ENCODE measurements at regions not wholly inside any gene's neighbourhood (a gene's known extent, or its start where the extent isn't known, plus 50 kb on each side); places are given as distances from the start of the nearest gene placed in this dataset.

DNA sequence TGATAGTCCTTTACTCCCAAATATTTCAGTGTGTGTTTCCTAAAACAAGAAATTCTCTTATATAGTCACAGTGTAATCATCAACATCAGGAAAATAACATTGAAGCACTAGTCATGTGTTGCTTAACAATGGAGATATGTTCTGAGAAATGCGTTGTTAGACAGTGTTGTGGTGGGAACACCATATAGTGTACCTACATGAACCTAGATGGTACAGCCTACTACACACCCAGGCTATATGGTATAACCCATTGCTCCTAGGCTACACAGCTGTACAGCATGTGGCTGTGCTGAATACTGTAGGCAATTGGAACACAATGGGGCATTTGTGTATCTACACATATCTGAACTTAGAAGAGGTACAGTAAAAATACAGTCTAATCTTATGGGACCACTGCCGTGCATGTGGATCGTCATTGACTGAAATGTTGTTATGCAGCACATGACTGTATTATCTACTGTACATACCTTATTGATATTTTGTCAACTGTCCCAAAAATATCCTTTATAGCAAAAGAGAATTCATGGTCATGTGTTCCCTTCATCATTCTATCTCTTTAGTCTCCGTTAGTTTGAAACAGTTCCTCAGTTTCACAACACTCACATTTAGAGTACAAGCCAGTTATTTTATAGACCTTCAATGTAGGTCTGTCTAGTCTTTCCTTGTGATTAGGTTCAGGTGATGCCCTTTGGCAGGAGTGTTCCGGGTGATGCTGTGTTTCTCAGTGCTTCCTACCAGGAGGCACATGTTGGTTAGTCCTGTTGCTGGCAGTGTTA lies 109.7 kb downstream of the SLC25A47 start:
- H3F3A ChIP-seq (ENCODE audit: insufficient read depth, low read depth), result no peaks in the 10 kb centered on the region
- TF ChIP-seq EZH2 (IDR thresholded peaks at IDR 0.05; ENCODE audit: low read depth), result no peak
- TF ChIP-seq, protein P1, sequence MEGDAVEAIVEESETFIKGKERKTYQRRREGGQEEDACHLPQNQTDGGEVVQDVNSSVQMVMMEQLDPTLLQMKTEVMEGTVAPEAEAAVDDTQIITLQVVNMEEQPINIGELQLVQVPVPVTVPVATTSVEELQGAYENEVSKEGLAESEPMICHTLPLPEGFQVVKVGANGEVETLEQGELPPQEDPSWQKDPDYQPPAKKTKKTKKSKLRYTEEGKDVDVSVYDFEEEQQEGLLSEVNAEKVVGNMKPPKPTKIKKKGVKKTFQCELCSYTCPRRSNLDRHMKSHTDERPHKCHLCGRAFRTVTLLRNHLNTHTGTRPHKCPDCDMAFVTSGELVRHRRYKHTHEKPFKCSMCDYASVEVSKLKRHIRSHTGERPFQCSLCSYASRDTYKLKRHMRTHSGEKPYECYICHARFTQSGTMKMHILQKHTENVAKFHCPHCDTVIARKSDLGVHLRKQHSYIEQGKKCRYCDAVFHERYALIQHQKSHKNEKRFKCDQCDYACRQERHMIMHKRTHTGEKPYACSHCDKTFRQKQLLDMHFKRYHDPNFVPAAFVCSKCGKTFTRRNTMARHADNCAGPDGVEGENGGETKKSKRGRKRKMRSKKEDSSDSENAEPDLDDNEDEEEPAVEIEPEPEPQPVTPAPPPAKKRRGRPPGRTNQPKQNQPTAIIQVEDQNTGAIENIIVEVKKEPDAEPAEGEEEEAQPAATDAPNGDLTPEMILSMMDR (conservative IDR thresholded peaks at IDR 0.05), result no peak
- H3K27me3 ChIP-seq (ENCODE audit: insufficient read depth, low read depth), result no peaks in the 10 kb centered on the region
- no TSS peak for BruUV-seq (replicated peaks)
- H3K4me2 ChIP-seq, result no peak overlapping the region
- H2AFZ ChIP-seq, result no peak overlapping the region
- no peak overlapping the region for H3K4me3 ChIP-seq
- H3K36me3 ChIP-seq (ENCODE audit: low read depth), result no peaks in the 10 kb centered on the region
- H4K20me1 ChIP-seq (ENCODE audit: insufficient read depth), result no peaks in the 10 kb centered on the region
- intact Hi-C loops (cut with micrococcal nuclease; ENCODE audit: unreplicated experiment), result no loop called here
- no peaks in the 10 kb centered on the region for H3K9me3 ChIP-seq (ENCODE audit: insufficient read depth, low read depth)
- ChIA-PET POLR2A (ENCODE audit: unreplicated experiment) (no interaction called here), CTCF (no interaction called here)
- DNase-seq, result no peak
- H3K27ac ChIP-seq, result no peak overlapping the region
- H3K79me2 ChIP-seq (ENCODE audit: low read depth), result no peaks in the 10 kb centered on the region
- H3K4me1 ChIP-seq (replicated peaks; ENCODE audit: insufficient read depth), result no peaks in the 10 kb centered on the region
- no peaks in the 10 kb centered on the region for H3K9me2 ChIP-seq (ENCODE audit: insufficient read depth)

DNA sequence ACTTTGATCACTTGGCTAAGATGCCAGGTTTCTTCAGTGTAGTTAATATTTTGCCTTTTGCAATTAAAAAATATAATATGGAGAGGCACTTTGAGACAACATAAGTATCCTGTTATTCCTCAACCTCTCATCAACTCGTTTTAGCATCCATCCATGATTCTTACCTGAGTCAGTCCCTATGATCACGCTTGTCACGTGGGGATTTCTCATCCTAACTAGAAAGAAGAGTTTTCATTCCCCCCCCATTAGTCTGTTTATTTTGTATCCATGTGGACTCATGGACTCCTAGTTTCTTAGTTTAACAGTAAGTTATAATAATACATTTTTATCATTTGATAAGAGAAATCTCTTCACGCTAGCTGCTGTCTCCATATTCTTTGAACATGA lies 110.3 kb downstream of the SLC25A47 start:
- no peaks in the 10 kb centered on the region for H3K9me2 ChIP-seq (ENCODE audit: insufficient read depth)
- H3K27me3 ChIP-seq (ENCODE audit: insufficient read depth, low read depth), result no peaks in the 10 kb centered on the region
- DNase-seq, result no peak
- no peak overlapping the region for H3K27ac ChIP-seq
- no peaks in the 10 kb centered on the region for H3K79me2 ChIP-seq (ENCODE audit: low read depth)
- peaks cover under 1% of the 10 kb centered on the region; the same call in 1 of the 2 replicates for H3K4me1 ChIP-seq (replicated peaks; ENCODE audit: insufficient read depth)
- no peaks in the 10 kb centered on the region for H3K36me3 ChIP-seq (ENCODE audit: low read depth)
- H2AFZ ChIP-seq, result no peak overlapping the region
- TF ChIP-seq, protein P1 (conservative IDR thresholded peaks at IDR 0.05), result no peak
- no peak for TF ChIP-seq EZH2 (IDR thresholded peaks at IDR 0.05; ENCODE audit: low read depth)
- H3F3A ChIP-seq (ENCODE audit: insufficient read depth, low read depth), result peaks cover 3% of the 10 kb centered on the region; the same call in 1 of the 2 replicates
- ChIA-PET CTCF (no interaction called here), POLR2A (ENCODE audit: unreplicated experiment) (no interaction called here)
- H3K9me3 ChIP-seq (ENCODE audit: insufficient read depth, low read depth), result no peaks in the 10 kb centered on the region
- intact Hi-C loops (cut with micrococcal nuclease; ENCODE audit: unreplicated experiment), result no loop called here
- no peaks in the 10 kb centered on the region for H4K20me1 ChIP-seq (ENCODE audit: insufficient read depth)
- BruUV-seq (replicated peaks), result no TSS peak
- no peak overlapping the region for H3K4me3 ChIP-seq
- H3K4me2 ChIP-seq, result no peak overlapping the region

DNA sequence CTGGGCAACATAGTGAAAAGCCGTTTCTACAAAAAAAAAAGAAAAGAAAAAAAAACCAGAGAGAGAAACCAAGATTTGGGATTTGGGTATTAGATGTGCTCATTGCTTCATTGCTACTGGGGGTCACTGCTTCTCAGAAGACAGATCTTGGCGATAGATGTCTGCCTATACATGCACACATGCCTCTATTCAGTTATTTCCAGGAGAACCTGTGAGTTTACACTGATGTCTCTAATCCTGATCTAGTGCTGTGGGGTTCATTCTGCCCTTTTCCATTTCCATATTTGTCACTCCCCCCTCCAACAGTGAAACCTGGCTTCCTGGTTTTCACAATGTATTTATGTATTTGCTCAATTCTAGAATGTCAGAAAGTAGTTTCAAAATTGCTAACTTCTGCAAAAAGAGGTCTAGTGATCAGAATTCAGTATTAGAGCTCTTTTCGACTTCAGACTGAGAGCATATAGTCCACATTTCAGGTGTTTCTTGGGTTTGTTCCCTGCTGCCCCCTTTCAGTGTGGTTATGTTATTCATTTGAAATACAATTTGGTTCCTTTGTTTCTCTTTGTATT lies 111.0 kb downstream of the SLC25A47 start:
- no peaks in the 10 kb centered on the region for H3K36me3 ChIP-seq (ENCODE audit: low read depth)
- H3K27ac ChIP-seq, result no peak overlapping the region
- H4K20me1 ChIP-seq (ENCODE audit: insufficient read depth), result 0 out of 2 replicates have a peak, but pooled peaks cover 3% of the 10 kb centered on the region
- no peak overlapping the region for H2AFZ ChIP-seq
- no peak for DNase-seq
- H3K4me3 ChIP-seq, result no peak overlapping the region
- peaks cover 8% of the 10 kb centered on the region; the same call in 1 of the 2 replicates for H3F3A ChIP-seq (ENCODE audit: insufficient read depth, low read depth)
- intact Hi-C loops (cut with micrococcal nuclease; ENCODE audit: unreplicated experiment), result no loop called here
- H3K79me2 ChIP-seq (ENCODE audit: low read depth), result no peaks in the 10 kb centered on the region
- ChIA-PET CTCF (no interaction called here), POLR2A (ENCODE audit: unreplicated experiment) (no interaction called here)
- H3K9me2 ChIP-seq (ENCODE audit: insufficient read depth), result no peaks in the 10 kb centered on the region
- no peaks in the 10 kb centered on the region for H3K9me3 ChIP-seq (ENCODE audit: insufficient read depth, low read depth)
- H3K4me1 ChIP-seq (replicated peaks; ENCODE audit: insufficient read depth), result peaks cover 8% of the 10 kb centered on the region
- BruUV-seq (replicated peaks), result no TSS peak
- TF ChIP-seq EZH2 (IDR thresholded peaks at IDR 0.05; ENCODE audit: low read depth), result no peak
- TF ChIP-seq, protein P1 (conservative IDR thresholded peaks at IDR 0.05), result no peak
- H3K4me2 ChIP-seq, result no peak overlapping the region
- H3K27me3 ChIP-seq (ENCODE audit: insufficient read depth, low read depth), result no peaks in the 10 kb centered on the region
